ENCODE measurements at regions not wholly inside any gene's neighbourhood (a gene's known extent, or its start where the extent isn't known, plus 50 kb on each side); places are given as distances from the start of the nearest gene placed in this dataset.

DNA sequence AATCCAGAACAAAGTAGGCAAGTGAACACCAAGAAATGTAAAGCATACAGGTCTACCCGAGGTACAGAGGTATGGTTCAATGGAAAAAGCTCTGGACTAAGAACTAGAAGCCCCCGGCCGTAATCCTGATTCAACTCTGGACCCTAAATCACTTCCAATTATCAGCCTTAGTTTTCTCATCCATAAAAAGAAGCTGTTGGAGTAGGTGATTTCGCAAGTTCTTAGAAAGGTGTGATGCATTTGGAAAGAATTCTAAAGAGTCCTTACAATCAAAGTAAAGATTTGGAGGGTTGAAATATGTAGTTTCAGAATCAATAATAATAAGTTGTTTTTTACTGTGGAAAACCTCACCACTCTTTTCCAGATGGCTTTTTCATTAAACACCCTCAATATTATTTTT is 622.1 kb upstream of the ID2 start:
- H3K4me3 ChIP-seq (ENCODE audit: low read depth in 1 of 2, low read length in 1 of 2): no peak overlapping the region
- TF ChIP-seq CTCF (IDR thresholded peaks at IDR 0.05): no peak
- no peaks in the 10 kb centered on the region for H3K36me3 ChIP-seq
- no peaks in the 10 kb centered on the region for H3K9me3 ChIP-seq
- H3K27ac ChIP-seq: no peak overlapping the region
- peaks cover 33 to 47% of the 10 kb centered on the region in 2 experiments for H3K4me1 ChIP-seq (ENCODE audit: control insufficient read depth in 1 of 2, insufficient read depth in 1 of 2, low read depth in 1 of 2, low read length in 1 of 2)
- H3K27me3 ChIP-seq: no peaks in the 10 kb centered on the region

DNA sequence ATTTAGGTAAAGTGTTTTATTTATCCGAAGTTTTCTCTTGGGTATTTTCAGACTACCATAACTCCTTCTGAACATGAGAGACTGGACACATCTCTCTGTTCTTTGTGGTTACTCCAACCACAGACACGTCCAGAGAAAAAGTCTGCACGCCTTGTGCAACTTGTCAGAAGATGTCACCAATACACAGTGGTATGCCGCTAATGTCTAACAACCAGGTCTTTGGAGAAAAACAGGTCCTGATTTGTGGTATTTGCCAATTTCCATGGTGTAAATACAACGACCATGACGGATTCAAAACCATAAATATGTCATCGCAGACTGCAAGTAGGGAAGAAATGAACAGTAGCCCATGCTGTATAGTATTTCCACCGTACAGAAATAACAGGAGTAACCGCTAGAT is 620.6 kb upstream of the ID2 start:
- Histone ChIP-seq H3K4me1 (ENCODE audit: control insufficient read depth in 1 of 2, insufficient read depth in 1 of 2, low read depth in 1 of 2, low read length in 1 of 2) (peaks cover 33 to 42% of the 10 kb centered on the region in 2 experiments), H3K27me3 (no peaks in the 10 kb centered on the region), H3K9me3 (no peaks in the 10 kb centered on the region), H3K4me3 (ENCODE audit: low read depth in 1 of 2, low read length in 1 of 2) (no peak overlapping the region), H3K36me3 (no peaks in the 10 kb centered on the region), H3K27ac (no peak overlapping the region)
- TF ChIP-seq CTCF (IDR thresholded peaks at IDR 0.05): no peak

- no peaks in the 10 kb centered on the region for H3K36me3 ChIP-seq
- H3K4me3 ChIP-seq (ENCODE audit: low read depth in 1 of 2, low read length in 1 of 2): no peak overlapping the region
- H3K27ac ChIP-seq: no peak overlapping the region
- H3K4me1 ChIP-seq (ENCODE audit: control insufficient read depth in 1 of 2, insufficient read depth in 1 of 2, low read depth in 1 of 2, low read length in 1 of 2): peaks cover 13 to 21% of the 10 kb centered on the region in 2 experiments
- TF ChIP-seq CTCF (IDR thresholded peaks at IDR 0.05): no peak
- no peaks in the 10 kb centered on the region for H3K27me3 ChIP-seq
- H3K9me3 ChIP-seq: no peaks in the 10 kb centered on the region
These were observed 617.3 kb upstream of the ID2 start for GRCh38 chr2:8064603-8065002.

GRCh38 chr2:8065191-8065590 is 616.7 kb upstream of the ID2 start:
- no peaks in the 10 kb centered on the region for H3K36me3 ChIP-seq
- H3K4me3 ChIP-seq (ENCODE audit: low read depth in 1 of 2, low read length in 1 of 2): no peak overlapping the region
- no peak overlapping the region for H3K27ac ChIP-seq
- no peaks in the 10 kb centered on the region for H3K27me3 ChIP-seq
- H3K4me1 ChIP-seq (ENCODE audit: control insufficient read depth in 1 of 2, insufficient read depth in 1 of 2, low read depth in 1 of 2, low read length in 1 of 2): peaks cover 9 to 16% of the 10 kb centered on the region in 2 experiments
- no peaks in the 10 kb centered on the region for H3K9me3 ChIP-seq
- no peak for TF ChIP-seq CTCF (IDR thresholded peaks at IDR 0.05)

DNA sequence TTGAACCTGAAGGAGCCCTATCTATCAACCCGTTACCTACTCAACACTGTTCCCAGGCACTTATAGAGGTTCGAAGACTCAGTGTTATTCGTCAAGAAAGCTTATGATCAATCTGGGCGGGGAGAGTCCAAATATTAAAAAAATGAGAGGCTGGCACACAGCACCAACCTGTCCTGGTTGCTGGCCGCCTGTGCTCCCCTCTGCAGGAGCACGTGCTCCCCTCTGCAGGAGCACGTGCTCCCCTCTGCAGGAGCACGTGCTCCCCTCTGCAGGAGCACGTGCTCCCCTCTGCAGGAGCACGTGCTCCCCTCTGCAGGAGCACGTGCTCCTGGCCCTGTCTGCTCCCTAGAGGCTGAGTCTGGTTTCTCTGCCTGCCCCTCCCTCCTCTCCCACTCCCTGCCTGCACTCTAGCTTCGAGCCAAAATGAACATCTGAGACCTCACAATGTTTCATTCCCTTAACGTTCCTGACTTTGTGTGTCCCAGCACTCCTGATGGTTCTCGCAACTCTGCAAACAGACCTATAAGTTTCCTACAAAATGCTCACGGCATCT is 614.0 kb upstream of the ID2 start:
- TF ChIP-seq CTCF (IDR thresholded peaks at IDR 0.05): no peak

GRCh38 chr2:8072907-8073306 is 608.9 kb upstream of the ID2 start:
- H3K4me1 ChIP-seq (ENCODE audit: control insufficient read depth in 1 of 2, insufficient read depth in 1 of 2, low read depth in 1 of 2, low read length in 1 of 2): peaks cover 14 to 19% of the 10 kb centered on the region in 2 experiments
- no peaks in the 10 kb centered on the region for H3K9me3 ChIP-seq
- no peak for TF ChIP-seq CTCF (IDR thresholded peaks at IDR 0.05)
- H3K36me3 ChIP-seq: no peaks in the 10 kb centered on the region
- H3K4me3 ChIP-seq (ENCODE audit: low read depth in 1 of 2, low read length in 1 of 2): no peak overlapping the region
- H3K27me3 ChIP-seq: no peaks in the 10 kb centered on the region
- no peak overlapping the region for H3K27ac ChIP-seq

More for the DNA sequence above, 614.0 kb upstream of the ID2 start:
- no peaks in the 10 kb centered on the region for H3K36me3 ChIP-seq
- no peaks in the 10 kb centered on the region for H3K27me3 ChIP-seq
- no peak overlapping the region for H3K27ac ChIP-seq
- H3K9me3 ChIP-seq: no peaks in the 10 kb centered on the region
- no peaks in the 10 kb centered on the region for H3K4me1 ChIP-seq (ENCODE audit: control insufficient read depth in 1 of 2, insufficient read depth in 1 of 2, low read depth in 1 of 2, low read length in 1 of 2)
- no peak overlapping the region for H3K4me3 ChIP-seq (ENCODE audit: low read depth in 1 of 2, low read length in 1 of 2)
